ENCODE measurements at regions not wholly inside any gene's neighbourhood (a gene's known extent, or its start where the extent isn't known, plus 50 kb on each side); places are given as distances from the start of the nearest gene placed in this dataset.
A peak's percentile ranks its signal among the peaks of the same experiment; 100 is the strongest.

DNA sequence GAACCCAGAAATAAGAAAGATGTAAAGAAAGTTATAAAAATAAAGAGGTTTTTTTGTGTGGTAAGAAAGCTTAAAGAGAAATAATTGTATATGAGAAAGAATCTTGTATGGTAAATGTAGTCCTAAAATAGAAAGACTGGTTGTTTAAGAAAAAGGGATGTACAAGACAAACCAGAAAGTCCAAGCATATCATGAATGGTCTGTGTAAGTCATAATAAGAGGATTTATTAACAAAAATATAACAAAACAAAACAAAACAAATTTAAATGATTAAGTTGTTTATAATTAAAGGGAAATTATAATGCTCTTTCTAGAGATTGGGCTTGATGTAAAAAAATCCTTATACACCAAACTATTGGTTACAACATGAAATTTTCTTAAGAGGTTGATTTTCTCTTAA is 590.4 kb upstream of the PTGER4 start:
- no peak for FAIRE-seq
- no peak for DNase-seq (ENCODE audit: insufficient read length, low spot score)
- TF ChIP-seq, protein P1, sequence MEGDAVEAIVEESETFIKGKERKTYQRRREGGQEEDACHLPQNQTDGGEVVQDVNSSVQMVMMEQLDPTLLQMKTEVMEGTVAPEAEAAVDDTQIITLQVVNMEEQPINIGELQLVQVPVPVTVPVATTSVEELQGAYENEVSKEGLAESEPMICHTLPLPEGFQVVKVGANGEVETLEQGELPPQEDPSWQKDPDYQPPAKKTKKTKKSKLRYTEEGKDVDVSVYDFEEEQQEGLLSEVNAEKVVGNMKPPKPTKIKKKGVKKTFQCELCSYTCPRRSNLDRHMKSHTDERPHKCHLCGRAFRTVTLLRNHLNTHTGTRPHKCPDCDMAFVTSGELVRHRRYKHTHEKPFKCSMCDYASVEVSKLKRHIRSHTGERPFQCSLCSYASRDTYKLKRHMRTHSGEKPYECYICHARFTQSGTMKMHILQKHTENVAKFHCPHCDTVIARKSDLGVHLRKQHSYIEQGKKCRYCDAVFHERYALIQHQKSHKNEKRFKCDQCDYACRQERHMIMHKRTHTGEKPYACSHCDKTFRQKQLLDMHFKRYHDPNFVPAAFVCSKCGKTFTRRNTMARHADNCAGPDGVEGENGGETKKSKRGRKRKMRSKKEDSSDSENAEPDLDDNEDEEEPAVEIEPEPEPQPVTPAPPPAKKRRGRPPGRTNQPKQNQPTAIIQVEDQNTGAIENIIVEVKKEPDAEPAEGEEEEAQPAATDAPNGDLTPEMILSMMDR (IDR thresholded peaks at IDR 0.05; ENCODE audit: insufficient read depth, missing control alignments), result no peak

DNA sequence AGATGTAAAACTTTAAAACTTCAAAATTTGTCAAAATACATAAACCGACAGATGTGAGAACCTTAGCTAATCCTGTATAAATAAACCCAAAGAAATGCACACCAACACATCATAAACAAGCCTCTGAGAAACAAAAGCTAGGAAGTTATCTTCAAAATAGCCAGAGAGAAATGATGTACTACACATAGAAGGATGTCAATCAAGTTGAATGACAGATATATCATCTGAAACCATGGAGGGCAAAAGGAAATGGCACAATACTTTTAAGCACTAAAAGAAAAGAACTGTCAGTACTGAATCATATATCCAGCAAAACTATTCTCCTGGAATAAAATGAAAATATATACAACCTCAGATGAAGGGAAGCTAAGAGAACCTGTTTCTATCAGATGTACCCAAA is 595.1 kb upstream of the PTGER4 start:
- TF ChIP-seq, protein P1 (IDR thresholded peaks at IDR 0.05; ENCODE audit: insufficient read depth, missing control alignments), result no peak
- no peak for FAIRE-seq
- DNase-seq (ENCODE audit: insufficient read length, low spot score), result no peak

- no peak for DNase-seq (ENCODE audit: insufficient read length, low spot score)
- TF ChIP-seq, protein P1 (IDR thresholded peaks at IDR 0.05; ENCODE audit: insufficient read depth, missing control alignments), result no peak
- FAIRE-seq, result no peak
These were observed 597.4 kb upstream of the PTGER4 start for GRCh38 chr5:40082313-40082712.

- FAIRE-seq (peak; percentile 53), DNase-seq (ENCODE audit: insufficient read length, low spot score) (no peak)
These were observed 599.5 kb upstream of the PTGER4 start for GRCh38 chr5:40080191-40080590.

GRCh38 chr5:40078898-40079575 is 600.7 kb upstream of the PTGER4 start:
- no peak for FAIRE-seq
- no peak for DNase-seq (ENCODE audit: insufficient read length, low spot score)
- TF ChIP-seq, protein P1 (IDR thresholded peaks at IDR 0.05; ENCODE audit: insufficient read depth, missing control alignments), result no peak

More at GRCh38 chr5:40080191-40080590, 599.5 kb upstream of the PTGER4 start:
- TF ChIP-seq, protein P1 (IDR thresholded peaks at IDR 0.05; ENCODE audit: insufficient read depth, missing control alignments), result no peak

- FAIRE-seq, result peak; percentile 67
- TF ChIP-seq, protein P1 (IDR thresholded peaks at IDR 0.05; ENCODE audit: insufficient read depth, missing control alignments), result no peak
- DNase-seq (ENCODE audit: insufficient read length, low spot score), result no peak
These were observed 604.9 kb upstream of the PTGER4 start for GRCh38 chr5:40074826-40075225.

- DNase-seq (ENCODE audit: insufficient read length, low spot score) (no peak), FAIRE-seq (peak; percentile 21)
- TF ChIP-seq, protein P1 (IDR thresholded peaks at IDR 0.05; ENCODE audit: insufficient read depth, missing control alignments), result no peak
These were observed 605.8 kb upstream of the PTGER4 start for GRCh38 chr5:40073927-40074326.
